Peyer's patch (tissue), 4 donors: ENCODE measurements at regions not wholly inside any gene's neighbourhood (a gene's known extent, or its start where the extent isn't known, plus 50 kb on each side); places are given as distances from the start of the nearest gene placed in this dataset.

Source experiments
- DNase-seq, 3 donors: peaks; one replicate each; pipeline ENCODE4 v3.0.0-alpha.2; 2017 to 2019
- H3K27ac ChIP-seq, 4 donors: fragments of 200-600 bp; sonication (generic); one replicate each; pipeline ENCODE4 v1.5.1; 2016 to 2019
- H3K27me3 ChIP-seq, 2 donors: fragments of 200-600 bp; sonication (generic); one replicate each; pipeline ENCODE4 v1.5.1; 2019
- H3K36me3 ChIP-seq, 3 donors: fragments of 200-600 bp; sonication (generic); one replicate each; pipeline ENCODE4 v1.5.1; 2016 to 2019
- H3K4me1 ChIP-seq, 4 donors: fragments of 200-600 bp; sonication (generic); one replicate each; pipeline ENCODE4 v1.5.1; 2016 to 2019
- H3K4me3 ChIP-seq, 4 donors: fragments of 200-600 bp; sonication (generic); 1 replicate in 3 of 4; 2 replicates in 1 of 4; pipeline ENCODE4 v1.5.1; 2016 to 2019; ENCODE audit warnings: mild to moderate bottlenecking in 1 of 4
- H3K9me3 ChIP-seq, 4 donors: fragments of 200-600 bp; sonication (generic); one replicate each; pipeline ENCODE4 v1.5.1; 2016 to 2019; ENCODE audit warnings: mild to moderate bottlenecking in 1 of 4
- CTCF ChIP-seq, 6 experiments: fragments of 450-650 bp in 4 of 6; fragments of 200-600 bp in 2 of 6; sonication (generic) in 1 of 6; IDR thresholded peaks; one replicate each; pipeline ENCODE4 v1.5.1; 2017 to 2019; ENCODE audit warnings: antibody characterized with exemption in 6 of 6, mild to moderate bottlenecking in 3 of 6, moderate library complexity in 1 of 6
- POLR2A ChIP-seq, 2 donors: fragments of 450-650 bp; IDR thresholded peaks; one replicate each; pipeline ENCODE4 v1.5.1; 2017; ENCODE audit warnings: antibody characterized with exemption in 2 of 2, mild to moderate bottlenecking in 2 of 2, moderate library complexity in 2 of 2

GRCh38 chr10:28986856-28987255, 302.0 kb upstream of the LYZL1 start:
- H3K36me3 ChIP-seq: no peaks in the 10 kb centered on the region
- no peak overlapping the region for H3K27ac ChIP-seq
- DNase-seq: no peak
- no peaks in the 10 kb centered on the region for H3K4me1 ChIP-seq
- no peak overlapping the region for H3K4me3 ChIP-seq
- TF ChIP-seq CTCF (IDR thresholded peaks at IDR 0.05): no peak
- no peak for TF ChIP-seq POLR2A (IDR thresholded peaks at IDR 0.05)
- no peaks in the 10 kb centered on the region for H3K27me3 ChIP-seq
- H3K9me3 ChIP-seq: no peaks in the 10 kb centered on the region

GRCh38 chr10:28987555-28988320, 301.1 kb upstream of the LYZL1 start:
- TF ChIP-seq CTCF (IDR thresholded peaks at IDR 0.05): no peak
- no peak for TF ChIP-seq POLR2A (IDR thresholded peaks at IDR 0.05)
- H3K4me3 ChIP-seq: no peak overlapping the region
- H3K27ac ChIP-seq: no peak overlapping the region
- H3K27me3 ChIP-seq: no peaks in the 10 kb centered on the region
- H3K36me3 ChIP-seq: no peaks in the 10 kb centered on the region
- H3K4me1 ChIP-seq: no peaks in the 10 kb centered on the region
- H3K9me3 ChIP-seq: no peaks in the 10 kb centered on the region
- no peak for DNase-seq

- H3K27me3 ChIP-seq: no peaks in the 10 kb centered on the region
- H3K4me3 ChIP-seq: no peak overlapping the region
- no peaks in the 10 kb centered on the region for H3K4me1 ChIP-seq
- DNase-seq: no peak
- no peaks in the 10 kb centered on the region for H3K36me3 ChIP-seq
- H3K27ac ChIP-seq: no peak overlapping the region
- TF ChIP-seq POLR2A (IDR thresholded peaks at IDR 0.05) (no peak), CTCF (IDR thresholded peaks at IDR 0.05) (no peak)
- H3K9me3 ChIP-seq: no peaks in the 10 kb centered on the region
Measured at GRCh38 chr10:28988980-28989379, 299.9 kb upstream of the LYZL1 start.

GRCh38 chr10:28991333-28992270, 297.3 kb upstream of the LYZL1 start:
- no peaks in the 10 kb centered on the region for H3K4me1 ChIP-seq
- H3K4me3 ChIP-seq: no peak overlapping the region
- H3K27me3 ChIP-seq: no peaks in the 10 kb centered on the region
- TF ChIP-seq POLR2A (IDR thresholded peaks at IDR 0.05): no peak
- peak in 4 of 6 experiments; percentile 52 to 74 (median 69) for TF ChIP-seq CTCF (IDR thresholded peaks at IDR 0.05)
- DNase-seq: peak in 1 of 3 donors; percentile 61
- H3K9me3 ChIP-seq: no peaks in the 10 kb centered on the region
- no peak overlapping the region for H3K27ac ChIP-seq
- H3K36me3 ChIP-seq: no peaks in the 10 kb centered on the region

- DNase-seq: no peak
- no peaks in the 10 kb centered on the region for H3K4me1 ChIP-seq
- no peak overlapping the region for H3K4me3 ChIP-seq
- H3K36me3 ChIP-seq: no peaks in the 10 kb centered on the region
- TF ChIP-seq CTCF (IDR thresholded peaks at IDR 0.05): no peak
- no peak for TF ChIP-seq POLR2A (IDR thresholded peaks at IDR 0.05)
- no peak overlapping the region for H3K27ac ChIP-seq
- no peaks in the 10 kb centered on the region for H3K27me3 ChIP-seq
- H3K9me3 ChIP-seq: no peaks in the 10 kb centered on the region
Measured at GRCh38 chr10:28993056-28993455, 295.8 kb upstream of the LYZL1 start.
